Fibroblast of the aortic adventitia (primary cell): ENCODE measurements at regions not wholly inside any gene's neighbourhood (a gene's known extent, or its start where the extent isn't known, plus 50 kb on each side); places are given as distances from the start of the nearest gene placed in this dataset. TPM values are rescaled to one million over a fixed set of nuclear protein-coding genes. Genes with fewer than 3 reads are reported as not detected.

Experiments
- DNase-seq: peaks from one replicate; pipeline ENCODE4 v3.0.0-alpha.2; 2010; ENCODE audit warnings: low read depth
- H3K4me3 ChIP-seq: 2 replicates; pipeline ENCODE4 v1.5.1; 2011; ENCODE audit warnings: low read depth, mild to moderate bottlenecking, control low read depth, low read length, moderate library complexity
- CTCF ChIP-seq: IDR thresholded peaks from 2 replicates; pipeline ENCODE4 v1.5.1; 2011; ENCODE audit warnings: mild to moderate bottlenecking, low read length, control low read depth, inconsistent platforms; ENCODE audit not compliant: insufficient read depth
- small RNA-seq: library from RNA; depleted of rRNA; stranded (forward); fragments of <200 nt; gene quantifications from one replicate; pipeline ENCODE3, GENCODE V24; 2012

- no peak overlapping the region for H3K4me3 ChIP-seq
- DNase-seq, result no peak
- TF ChIP-seq CTCF, result no peak
Observed at GRCh38 chr3:118838871-118839270, 195.8 kb downstream of the IGSF11 start.

- DNase-seq, result no peak
- TF ChIP-seq CTCF, result no peak
- peak overlapping the region; percentile 13 for H3K4me3 ChIP-seq
Observed at GRCh38 chr3:118842147-118842863, 192.3 kb downstream of the IGSF11 start.

- DNase-seq, result no peak
- TF ChIP-seq CTCF, result no peak
- no peak overlapping the region for H3K4me3 ChIP-seq
Observed at GRCh38 chr3:118846176-118846575, 188.5 kb downstream of the IGSF11 start.

Small RNA genes lying in the stretch of these regions (small RNA-seq; reads per million reads assigned to genes)
- gene MIR4447 (not detected), gene RF01884 (not detected), gene RNU5E-8P (not detected), gene RNU6-1200P (not detected)
